SH-SY5Y (cell line): ENCODE measurements at regions not wholly inside any gene's neighbourhood (a gene's known extent, or its start where the extent isn't known, plus 50 kb on each side); places are given as distances from the start of the nearest gene placed in this dataset.

ENCODE experiments used
- GATA2 ChIP-seq: IDR thresholded peaks from 2 replicates; pipeline ENCODE4 v1.6.1; 2011; ENCODE audit warnings: mild to moderate bottlenecking, low read depth, low read length
- GATA3 ChIP-seq: IDR thresholded peaks from 2 replicates; pipeline ENCODE4 v1.6.1; 2011; ENCODE audit warnings: low read depth, mild to moderate bottlenecking, low read length, moderate library complexity

GRCh38 chr9:100884518-100884917, 144.0 kb upstream of the PLPPR1 start:
- TF ChIP-seq GATA2 = no peak
- TF ChIP-seq GATA3 = no peak
